GM12865 (cell line): ENCODE measurements at regions not wholly inside any gene's neighbourhood (a gene's known extent, or its start where the extent isn't known, plus 50 kb on each side); places are given as distances from the start of the nearest gene placed in this dataset.

ENCODE experiments used
- DNase-seq: peaks from one replicate; pipeline ENCODE4 v3.0.0; 2010; ENCODE audit warnings: low read depth
- H3K4me3 ChIP-seq: 2 replicates; pipeline ENCODE4 v1.5.1; 2011; ENCODE audit warnings: mild to moderate bottlenecking, low read depth, low read length, control low read depth
- TF ChIP-seq, protein P1 (sequence below): IDR thresholded peaks from 2 replicates; pipeline ENCODE4 v1.5.1; 2011; ENCODE audit warnings: low read length, control low read depth, low read depth, inconsistent platforms; ENCODE audit not compliant: insufficient read depth; ENCODE audit errors: missing control alignments

DNA sequence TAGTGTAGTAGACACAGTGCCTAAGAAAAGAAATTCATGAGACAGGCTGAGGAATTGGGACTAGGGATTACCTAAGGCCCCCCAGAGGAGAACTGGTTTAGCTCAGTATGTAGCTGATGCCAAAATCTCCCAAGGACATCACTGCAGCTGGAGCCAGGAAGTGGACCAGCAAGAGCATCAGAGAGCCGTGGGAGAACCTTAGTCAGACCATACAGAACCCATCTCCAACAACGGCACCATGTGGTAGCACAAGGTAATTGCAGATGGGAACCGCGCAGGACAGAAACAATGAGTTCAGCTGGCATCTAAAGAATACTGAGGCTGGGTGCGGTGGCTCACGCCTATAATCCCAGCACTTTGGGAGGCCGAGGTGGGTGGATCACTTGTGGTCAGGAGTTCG, 81.7 kb downstream of the WNT5A start:
- DNase-seq = peak; percentile 16
- no peak overlapping the region for H3K4me3 ChIP-seq
- TF ChIP-seq, protein P1, sequence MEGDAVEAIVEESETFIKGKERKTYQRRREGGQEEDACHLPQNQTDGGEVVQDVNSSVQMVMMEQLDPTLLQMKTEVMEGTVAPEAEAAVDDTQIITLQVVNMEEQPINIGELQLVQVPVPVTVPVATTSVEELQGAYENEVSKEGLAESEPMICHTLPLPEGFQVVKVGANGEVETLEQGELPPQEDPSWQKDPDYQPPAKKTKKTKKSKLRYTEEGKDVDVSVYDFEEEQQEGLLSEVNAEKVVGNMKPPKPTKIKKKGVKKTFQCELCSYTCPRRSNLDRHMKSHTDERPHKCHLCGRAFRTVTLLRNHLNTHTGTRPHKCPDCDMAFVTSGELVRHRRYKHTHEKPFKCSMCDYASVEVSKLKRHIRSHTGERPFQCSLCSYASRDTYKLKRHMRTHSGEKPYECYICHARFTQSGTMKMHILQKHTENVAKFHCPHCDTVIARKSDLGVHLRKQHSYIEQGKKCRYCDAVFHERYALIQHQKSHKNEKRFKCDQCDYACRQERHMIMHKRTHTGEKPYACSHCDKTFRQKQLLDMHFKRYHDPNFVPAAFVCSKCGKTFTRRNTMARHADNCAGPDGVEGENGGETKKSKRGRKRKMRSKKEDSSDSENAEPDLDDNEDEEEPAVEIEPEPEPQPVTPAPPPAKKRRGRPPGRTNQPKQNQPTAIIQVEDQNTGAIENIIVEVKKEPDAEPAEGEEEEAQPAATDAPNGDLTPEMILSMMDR = peak; percentile 15

DNA sequence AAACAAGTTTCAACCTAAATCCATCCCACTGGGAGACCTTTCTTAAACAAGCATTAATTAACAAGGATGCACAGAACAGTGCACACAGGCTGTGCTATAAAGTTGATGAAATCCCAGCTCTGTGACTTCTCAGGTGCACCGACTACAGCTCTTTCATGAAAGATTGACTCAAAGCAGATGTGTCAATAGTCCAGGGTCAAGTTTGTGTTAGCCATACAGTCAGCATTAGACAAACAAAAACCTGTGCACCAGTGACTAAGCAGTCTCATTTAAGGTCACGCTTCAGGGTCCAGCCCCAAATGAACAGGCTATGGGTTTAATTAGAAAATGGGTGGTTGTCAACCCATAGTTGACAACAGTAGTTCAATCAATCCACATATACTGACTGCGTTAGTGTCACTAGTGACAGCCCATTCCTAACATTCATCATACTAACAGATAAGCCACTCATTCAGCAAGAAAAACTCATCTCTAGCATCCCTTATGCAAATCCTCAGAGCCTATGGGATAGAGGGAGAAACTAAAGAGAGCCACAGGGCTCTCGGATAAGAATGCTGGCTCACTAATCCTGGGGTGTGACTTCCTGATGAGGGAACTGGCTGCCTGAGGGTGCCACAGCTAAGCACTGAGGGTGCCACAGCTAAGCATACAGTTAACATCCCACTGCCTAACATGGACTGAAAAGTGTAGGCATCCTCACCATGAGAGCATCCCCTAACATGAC, 84.1 kb downstream of the WNT5A start:
- no peak overlapping the region for H3K4me3 ChIP-seq
- TF ChIP-seq, protein P1 = no peak
- DNase-seq = no peak

DNA sequence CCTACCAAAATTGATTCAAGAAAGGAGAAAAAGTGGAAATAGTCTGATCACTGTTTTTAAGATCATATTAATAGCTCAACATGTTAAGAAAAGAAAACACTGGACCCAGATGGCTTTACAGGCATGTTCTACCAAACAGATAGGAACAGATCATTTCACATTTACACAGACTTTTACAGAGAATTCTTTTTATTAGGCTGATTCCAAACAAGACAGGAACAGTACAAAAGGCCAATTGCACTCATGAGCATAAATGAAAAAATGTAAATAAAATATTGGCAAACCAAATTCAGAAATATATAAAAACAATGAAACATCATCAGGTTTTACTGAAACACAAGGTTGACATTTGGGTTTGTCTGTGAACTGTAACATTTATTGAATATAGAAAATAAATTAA, 106.5 kb downstream of the WNT5A start:
- no peak for DNase-seq
- no peak overlapping the region for H3K4me3 ChIP-seq
- TF ChIP-seq, protein P1 = no peak

DNA sequence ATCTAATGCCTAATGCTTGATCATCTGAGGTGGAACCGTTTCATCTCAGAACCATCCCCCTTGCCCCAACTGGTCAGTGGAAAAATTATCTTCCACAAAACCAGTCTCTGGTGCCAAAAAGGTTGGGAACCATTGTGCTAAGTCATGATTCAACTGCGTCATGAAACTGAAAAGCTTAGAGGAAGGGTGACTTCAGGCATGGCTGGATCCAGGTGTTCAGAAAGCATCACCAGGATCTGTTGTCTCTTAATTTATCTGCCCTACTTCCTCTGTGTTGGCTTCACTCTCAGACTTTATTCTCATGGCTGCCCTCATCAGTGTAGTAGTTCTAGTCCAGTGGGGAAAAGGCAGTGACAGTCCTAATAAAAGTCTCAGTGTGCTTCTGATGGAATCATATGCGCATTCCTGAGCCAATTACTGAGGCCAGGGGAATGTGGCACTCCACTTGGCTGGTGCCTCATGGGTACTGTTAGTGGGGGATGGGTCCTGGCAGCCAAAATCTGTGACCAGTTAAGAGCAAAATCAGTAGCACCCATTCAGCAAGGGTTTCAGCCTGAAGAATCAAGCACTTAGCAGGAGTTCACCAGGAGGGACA, 110.3 kb downstream of the WNT5A start:
- peak; percentile 19 for DNase-seq
- TF ChIP-seq, protein P1 = no peak
- H3K4me3 ChIP-seq = no peak overlapping the region

DNA sequence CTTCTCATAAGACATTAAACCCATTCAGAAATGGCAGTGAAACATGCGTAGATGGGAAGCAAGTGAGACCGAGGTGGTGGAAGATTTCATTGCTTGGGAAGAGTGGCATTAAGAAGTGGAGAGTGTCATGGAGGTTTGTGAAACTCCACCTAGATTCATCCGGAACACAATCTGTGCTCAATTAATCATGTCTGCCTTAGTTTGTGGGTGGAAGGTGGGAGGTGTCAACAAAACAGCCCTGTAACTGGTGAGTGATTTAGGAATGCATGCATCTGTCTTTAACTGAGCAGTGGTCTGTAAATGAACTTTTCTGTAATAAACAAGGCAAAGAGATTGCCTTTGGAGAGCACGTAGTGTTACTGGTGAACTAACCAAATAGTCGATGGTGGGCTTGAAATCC, 113.7 kb downstream of the WNT5A start:
- TF ChIP-seq, protein P1 = no peak

DNA sequence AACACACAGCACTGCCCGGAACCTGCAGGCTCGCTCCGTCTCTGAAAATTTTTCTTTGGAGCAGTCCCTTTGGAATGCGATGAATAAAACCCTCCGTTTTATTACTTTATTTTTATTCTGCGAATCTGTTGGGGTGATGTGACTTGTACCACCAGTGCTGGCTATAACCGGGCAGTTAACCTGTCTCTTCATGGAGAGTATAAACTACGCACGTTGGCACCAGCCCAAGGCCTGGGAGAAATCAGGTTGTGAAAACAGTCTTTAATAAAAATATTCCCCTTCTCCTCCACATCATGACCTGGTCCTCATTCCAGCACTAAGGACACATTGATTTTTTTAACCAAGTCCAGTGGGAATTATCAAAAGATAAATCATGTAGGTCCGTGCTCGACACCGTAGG, 116.8 kb downstream of the WNT5A start:
- no peak for DNase-seq
- no peak overlapping the region for H3K4me3 ChIP-seq
- TF ChIP-seq, protein P1 = no peak

More for the DNA sequence above, 113.7 kb downstream of the WNT5A start:
- no peak overlapping the region for H3K4me3 ChIP-seq
- DNase-seq = no peak
